ENCODE measurements at regions not wholly inside any gene's neighbourhood (a gene's known extent, or its start where the extent isn't known, plus 50 kb on each side); places are given as distances from the start of the nearest gene placed in this dataset.

- H2AK5ac ChIP-seq (ENCODE audit: low read depth, low read length) = no peak overlapping the region
- peaks cover 1 to 5% (median 2%) of the 10 kb centered on the region in 4 experiments; a peak in 3 of 7 replicates for H3K4me1 ChIP-seq (replicated peaks in 1 of 4; ENCODE audit: control insufficient read depth in 3 of 4, insufficient read depth in 4 of 4, low read length in 3 of 4)
- no peak overlapping the region for H2AFZ ChIP-seq (ENCODE audit: low read length)
- H3K4me2 ChIP-seq (ENCODE audit: insufficient read depth in 1 of 2, low read depth in 2 of 2, low read length in 2 of 2) = no peak overlapping the region
- no peak overlapping the region for H2BK15ac ChIP-seq (ENCODE audit: low read length)
- no peak overlapping the region for H3K23ac ChIP-seq (ENCODE audit: insufficient read length)
- no peak overlapping the region for H2BK12ac ChIP-seq (ENCODE audit: low read depth, low read length)
- ChIA-PET POLR2A (ENCODE audit: partially characterized antibody) (interaction anchor here (1.6 kb wide), 1 partner anchor 9 kb away, joined by 3 read pairs; no protein-coding TSS in a partner anchor), CTCF (ENCODE audit: partially characterized antibody) (interaction anchor here (0.8 to 1.5 kb wide), 2 partner anchors 10 to 13 kb away, joined by 3 read pairs; no protein-coding TSS in a partner anchor)
- no peak overlapping the region for H2BK120ac ChIP-seq (replicated peaks; ENCODE audit: low read depth, low read length)
- 54% methylated on average over 3 of the region's 3 CpGs; no CpG with 5 or more reads in 1 of the 2 experiments for WGBS, 2 experiments (ENCODE audit: extremely low coverage in 1 of 2, insufficient coverage in 1 of 2, insufficient read length in 1 of 2, insufficient replicate concordance in 2 of 2, low coverage in 1 of 2, low lambda C conversion rate in 2 of 2, missing lambda C conversion rate in 1 of 2)
- no peaks in the 10 kb centered on the region for H3K9me3 ChIP-seq (ENCODE audit: insufficient read depth in 2 of 2, low read depth in 1 of 2, low read length in 1 of 2)
- H3K36me3 ChIP-seq (ENCODE audit: control insufficient read depth in 2 of 4, insufficient read depth in 4 of 4, low read length in 3 of 4) = no peaks in the 10 kb centered on the region
- no peak overlapping the region for H3K9ac ChIP-seq (replicated peaks in 1 of 4; ENCODE audit: extremely low read depth in 1 of 4, low read depth in 3 of 4, low read length in 3 of 4)
- no peak overlapping the region for H4K5ac ChIP-seq (ENCODE audit: insufficient read length, low read depth, low read length)
- H3K56ac ChIP-seq (replicated peaks; ENCODE audit: insufficient read length, low read depth, low read length) = no peak overlapping the region
- H3K18ac ChIP-seq (ENCODE audit: extremely low read depth, low read length) = no peak overlapping the region
- H4K20me1 ChIP-seq (replicated peaks in 1 of 2; ENCODE audit: control insufficient read depth in 1 of 2, insufficient read depth in 2 of 2, low read length in 2 of 2) = no peaks in the 10 kb centered on the region
- no peaks in the 10 kb centered on the region; a peak in 1 of 7 replicates for H3K27me3 ChIP-seq (replicated peaks in 1 of 4; ENCODE audit: control insufficient read depth in 3 of 4, extremely low read depth in 1 of 4, insufficient read depth in 3 of 4, low read length in 3 of 4)
- no peak overlapping the region for H3K14ac ChIP-seq (ENCODE audit: insufficient read length)
- H2BK20ac ChIP-seq (ENCODE audit: low read length) = no peak overlapping the region
- H4K8ac ChIP-seq (ENCODE audit: extremely low read depth, insufficient read depth, low read length) = no peak overlapping the region
- no peak overlapping the region for H3K4me3 ChIP-seq (ENCODE audit: extremely low read depth in 1 of 4, insufficient read depth in 2 of 4, low read depth in 3 of 4, low read length in 4 of 4)
- no peak overlapping the region for H3K4ac ChIP-seq (replicated peaks; ENCODE audit: insufficient read length, low read depth, low read length)
- DNase-seq (ENCODE audit: low read depth in 1 of 2, low spot score in 2 of 2) (no peak), FAIRE-seq (no peak)
- TF ChIP-seq TAF7 (optimal IDR thresholded peaks at IDR 0.05; ENCODE audit: borderline replicate concordance, low read depth, low read length) (no peak), GABPA (IDR thresholded peaks at IDR 0.05; ENCODE audit: borderline replicate concordance, insufficient read depth, low read length) (no peak), SIN3A (conservative IDR thresholded peaks at IDR 0.05 in 1 of 2, IDR thresholded peaks at IDR 0.05 in 1 of 2; ENCODE audit: low read depth in 1 of 2, low read length in 2 of 2) (no peak)
- H2BK5ac ChIP-seq (ENCODE audit: low read depth, low read length) = no peak overlapping the region
- H4K91ac ChIP-seq (replicated peaks; ENCODE audit: insufficient read length, low read length) = no peak overlapping the region
- no peaks in the 10 kb centered on the region for H3K79me1 ChIP-seq (ENCODE audit: low read depth, low read length)
- H3K79me2 ChIP-seq (ENCODE audit: control insufficient read depth in 1 of 2, insufficient read depth in 2 of 2, low read length in 2 of 2) = no peaks in the 10 kb centered on the region
- no peaks in the 10 kb centered on the region for H3K23me2 ChIP-seq (ENCODE audit: low read depth, low read length)
- H3K27ac ChIP-seq (ENCODE audit: low read depth, low read length) = no peak overlapping the region
These were observed 82.5 kb upstream of the PICALM start for GRCh38 chr11:86151174-86152005.
